ENCODE measurements at regions not wholly inside any gene's neighbourhood (a gene's known extent, or its start where the extent isn't known, plus 50 kb on each side); places are given as distances from the start of the nearest gene placed in this dataset.

DNA sequence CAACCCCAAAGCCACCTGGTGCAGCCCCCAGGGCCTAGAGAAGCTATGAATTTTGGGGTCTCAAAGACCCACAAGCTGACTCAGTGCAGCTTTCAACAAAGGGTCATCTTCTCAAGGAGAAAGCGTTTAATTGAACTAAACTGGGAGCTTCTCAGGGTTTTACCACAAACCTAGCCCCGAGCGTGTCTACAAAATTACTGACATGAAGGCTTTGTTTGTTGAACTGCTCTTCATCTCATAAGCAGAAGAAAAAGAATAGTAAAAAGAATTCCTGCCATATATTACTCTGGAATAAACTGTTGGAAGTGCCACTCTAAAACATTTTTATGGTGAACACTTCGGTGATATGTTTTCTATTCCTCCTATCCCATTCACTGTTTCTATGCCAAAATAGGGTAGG lies 50.8 kb upstream of the INCENP start:
- DNase-seq (ENCODE audit: insufficient read length, low spot score) (no peak), FAIRE-seq (no peak)

DNA sequence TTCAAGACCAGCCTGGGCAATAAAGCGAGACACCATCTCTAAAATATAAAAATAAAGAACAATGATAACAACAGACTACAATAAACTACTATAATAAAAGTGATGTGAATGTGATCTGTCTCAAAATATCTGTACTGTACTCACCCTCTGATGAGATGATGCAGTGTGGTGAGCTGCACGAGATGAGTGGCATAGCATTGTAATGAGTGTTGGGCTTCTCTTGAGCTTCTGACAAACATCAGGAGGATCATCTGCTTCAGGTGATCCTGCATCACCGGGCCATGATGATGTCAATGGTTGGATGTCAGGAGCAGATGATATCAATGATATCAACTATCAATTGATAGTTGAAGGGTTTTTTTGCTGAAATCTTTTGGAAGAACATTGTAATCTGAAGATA lies 52.4 kb upstream of the INCENP start:
- FAIRE-seq = no peak
- DNase-seq (ENCODE audit: insufficient read length, low spot score) = no peak

- no peak for DNase-seq (ENCODE audit: insufficient read length, low spot score)
- no peak for FAIRE-seq
These were observed 53.6 kb upstream of the INCENP start for GRCh38 chr11:62069986-62070919.

DNA sequence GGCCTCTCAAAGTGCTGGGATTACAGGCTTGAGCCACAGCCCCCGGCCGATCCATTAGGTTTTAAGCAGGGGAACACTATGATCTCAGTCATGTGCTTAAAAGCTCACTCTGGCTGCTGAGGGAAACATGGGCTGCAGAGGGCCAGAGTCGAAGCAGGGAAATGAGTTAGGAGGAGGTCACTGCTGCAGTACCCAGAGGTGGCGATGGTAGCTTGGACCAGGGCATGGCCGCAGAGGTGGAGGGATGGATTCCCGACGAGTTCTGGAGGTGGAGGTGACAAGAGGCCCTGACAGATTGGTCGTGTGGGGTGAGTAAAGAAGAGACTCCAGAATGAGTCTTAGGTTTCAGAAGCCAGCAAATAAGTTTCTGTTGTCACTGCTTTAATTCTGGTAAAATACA lies 54.4 kb upstream of the INCENP start:
- no peak for DNase-seq (ENCODE audit: insufficient read length, low spot score)
- no peak for FAIRE-seq

DNA sequence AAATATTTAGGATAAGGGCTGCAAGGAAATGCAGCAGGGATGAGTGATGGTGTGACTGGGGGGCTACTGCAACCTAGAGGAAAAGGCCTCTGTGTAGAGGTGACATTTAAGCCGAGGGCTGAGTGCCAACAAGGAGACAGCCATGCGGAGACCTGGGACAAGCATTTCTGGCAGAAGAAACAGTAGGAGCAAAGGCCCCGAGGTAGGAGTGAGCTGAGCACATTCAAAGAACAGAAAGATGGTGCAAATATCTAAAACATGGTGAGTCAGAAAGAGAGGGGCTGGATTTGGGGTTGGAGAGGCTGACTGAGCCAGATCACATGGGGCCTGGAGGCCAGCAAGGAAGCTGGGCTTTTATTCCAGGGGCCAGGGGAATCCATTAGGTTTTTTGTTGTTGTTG lies 55.1 kb upstream of the INCENP start:
- DNase-seq (ENCODE audit: insufficient read length, low spot score) (no peak), FAIRE-seq (no peak)

- no peak for FAIRE-seq
- DNase-seq (ENCODE audit: insufficient read length, low spot score) = no peak
These were observed 56.1 kb upstream of the INCENP start for GRCh38 chr11:62067741-62068140.

GRCh38 chr11:62064221-62064620 lies 59.6 kb upstream of the INCENP start:
- FAIRE-seq (no peak), DNase-seq (ENCODE audit: insufficient read length, low spot score) (no peak)

- FAIRE-seq = no peak
- DNase-seq (ENCODE audit: insufficient read length, low spot score) = no peak
These were observed 61.5 kb upstream of the INCENP start for GRCh38 chr11:62062223-62062861.

DNA sequence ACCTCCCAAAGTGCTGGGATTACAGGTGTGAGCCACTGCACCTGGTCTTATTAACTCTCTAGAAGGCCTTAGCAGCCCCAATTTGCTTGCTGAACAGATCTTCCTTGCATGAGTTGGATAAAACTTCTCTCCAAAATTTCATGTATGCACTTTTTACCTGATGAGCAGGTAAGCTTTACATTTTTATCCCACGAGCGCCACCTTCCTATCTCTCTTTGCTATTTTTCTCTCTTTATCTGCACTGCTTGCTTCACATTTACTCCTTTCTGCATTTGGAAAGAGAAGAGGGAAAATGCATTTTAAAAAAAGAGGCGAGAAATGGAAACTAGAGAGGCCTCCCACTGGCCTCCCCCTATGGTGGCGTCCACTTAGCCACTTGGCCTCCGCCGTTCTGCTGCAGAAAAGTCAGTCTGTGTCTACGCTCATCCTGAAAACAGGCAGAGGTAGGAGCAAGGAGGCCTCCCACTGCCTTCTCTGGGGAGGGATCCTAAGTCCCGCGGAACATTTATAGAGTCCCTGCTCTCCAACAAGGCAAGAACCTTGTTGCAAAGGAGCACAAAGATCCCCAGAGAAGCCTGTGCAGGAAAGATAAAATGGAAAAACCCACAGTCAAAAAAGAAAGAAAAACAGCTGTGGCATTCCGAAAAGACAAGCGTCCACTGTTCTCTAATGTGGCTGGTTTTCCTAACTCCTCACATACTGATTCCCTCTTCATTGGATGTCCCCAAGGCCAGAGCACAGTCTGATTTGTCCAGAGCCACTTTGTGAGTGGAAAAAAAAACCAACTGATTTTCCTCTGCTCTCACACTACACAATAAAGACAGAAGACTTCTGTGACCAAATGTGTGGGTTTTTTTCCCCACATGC lies 62.2 kb upstream of the INCENP start:
- FAIRE-seq (no peak), DNase-seq (ENCODE audit: insufficient read length, low spot score) (no peak)

DNA sequence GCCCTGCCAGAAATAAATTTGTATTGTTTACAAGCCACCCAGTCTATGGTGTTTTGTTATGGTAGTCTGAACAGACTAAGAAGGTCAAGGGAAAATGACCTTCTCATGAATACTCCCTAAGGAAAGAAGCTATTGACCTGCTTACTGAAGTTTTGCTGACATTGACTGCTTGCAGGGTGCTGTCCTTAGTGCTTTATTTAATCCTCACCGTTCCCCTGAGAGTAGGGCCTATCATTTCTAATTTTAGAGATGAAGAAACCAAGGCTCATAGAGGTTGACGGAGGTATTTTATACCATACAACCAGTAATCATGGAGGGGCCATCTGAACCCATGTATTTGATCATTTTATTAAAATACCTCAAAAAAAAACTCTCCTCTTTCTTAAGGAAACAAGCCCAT lies 66.7 kb upstream of the INCENP start:
- FAIRE-seq = no peak
- no peak for DNase-seq (ENCODE audit: insufficient read length, low spot score)

DNA sequence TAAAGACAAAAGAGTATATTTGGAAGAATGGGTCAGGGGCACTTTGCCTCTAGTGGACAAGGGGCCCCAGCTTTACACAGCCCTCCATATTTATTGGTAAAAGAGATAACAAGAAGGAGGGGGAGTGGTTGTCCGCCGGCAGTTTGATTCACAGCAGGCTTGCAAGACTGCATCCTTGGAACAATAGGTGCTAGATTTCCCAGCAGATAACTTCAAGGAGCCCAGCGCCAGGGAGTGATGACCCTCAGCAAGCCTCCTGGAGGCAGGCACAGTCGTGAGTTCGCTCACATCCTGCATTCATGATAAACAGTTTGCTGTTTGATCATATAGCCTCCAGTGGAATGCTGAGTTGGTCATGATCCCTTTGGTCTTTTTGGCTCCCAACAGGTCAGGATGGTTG lies 67.8 kb upstream of the INCENP start:
- no peak for FAIRE-seq
- no peak for DNase-seq (ENCODE audit: insufficient read length, low spot score)

DNA sequence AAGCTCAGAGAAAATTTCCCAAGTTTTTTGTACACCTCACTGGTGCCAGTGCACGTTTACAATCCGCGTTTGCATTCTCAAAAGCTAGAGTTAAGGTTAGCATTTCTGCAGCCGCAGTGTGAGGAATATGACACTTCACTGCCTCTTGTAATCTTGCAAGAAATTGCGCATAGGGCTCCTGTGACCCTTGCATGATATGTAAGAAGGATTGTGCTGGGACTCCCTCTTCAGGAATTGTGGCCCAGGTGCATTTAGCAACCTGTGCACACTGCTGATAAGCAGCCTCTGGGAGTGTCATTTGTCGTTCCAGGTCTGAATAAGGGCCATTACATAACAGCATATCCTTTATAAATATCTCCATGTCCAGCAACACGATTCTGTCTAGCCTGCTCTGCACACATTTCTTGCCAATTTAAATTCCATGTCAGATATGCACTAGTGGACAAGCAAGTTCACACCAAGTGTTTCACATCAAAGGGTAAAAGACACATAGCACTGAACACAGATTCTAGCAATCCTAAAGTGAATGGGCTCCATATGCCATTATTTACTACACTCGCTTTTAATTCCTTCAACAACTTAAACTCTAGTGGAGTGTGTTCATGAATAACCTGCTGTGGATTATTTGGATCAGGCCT lies 69.2 kb upstream of the INCENP start:
- FAIRE-seq = no peak
- DNase-seq (ENCODE audit: insufficient read length, low spot score) = no peak

- FAIRE-seq (no peak), DNase-seq (ENCODE audit: insufficient read length, low spot score) (no peak)
These were observed 69.7 kb upstream of the INCENP start for GRCh38 chr11:62054081-62054480.

DNA sequence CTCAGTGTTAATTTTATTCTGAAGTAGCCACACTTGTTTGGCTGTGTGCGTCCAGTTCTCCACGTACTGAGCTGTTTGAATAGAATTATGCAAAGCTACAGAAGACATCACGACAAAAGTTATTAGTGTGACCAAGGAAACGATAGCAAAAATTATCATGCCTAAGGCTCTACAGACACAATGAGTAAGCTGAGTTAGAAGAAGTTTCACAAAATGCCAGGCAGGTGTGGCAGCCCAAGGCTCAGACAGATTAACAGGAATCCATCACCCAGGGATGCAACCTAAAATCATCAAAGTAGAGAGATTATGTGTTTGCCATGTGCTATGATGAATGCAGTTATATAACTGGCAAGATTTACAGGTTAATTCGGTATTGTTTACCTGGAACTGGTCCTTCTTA lies 73.1 kb upstream of the INCENP start:
- DNase-seq (ENCODE audit: insufficient read length, low spot score) (no peak), FAIRE-seq (no peak)

DNA sequence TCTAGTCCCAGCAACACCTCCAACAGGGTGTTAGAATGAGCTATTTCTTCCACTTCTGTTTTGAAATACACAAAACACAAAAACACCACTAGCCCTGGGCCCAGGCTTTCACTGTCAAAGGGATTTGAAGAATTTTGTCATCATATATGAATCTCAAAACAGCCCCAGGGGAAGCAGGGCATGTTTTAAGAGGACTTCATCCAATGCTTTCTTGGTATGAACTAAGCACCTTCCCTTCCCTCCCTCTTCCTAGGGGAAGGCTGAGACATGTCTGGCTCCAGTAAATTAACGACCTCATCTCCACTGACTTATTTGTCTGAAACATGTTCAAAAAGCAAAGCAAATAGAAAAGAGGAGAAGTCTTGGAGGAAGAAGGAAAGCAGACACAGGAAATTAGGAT lies 75.7 kb upstream of the INCENP start:
- no peak for FAIRE-seq
- DNase-seq (ENCODE audit: insufficient read length, low spot score) = no peak

- DNase-seq (ENCODE audit: insufficient read length, low spot score) (no peak), FAIRE-seq (no peak)
These were observed 77.2 kb upstream of the INCENP start for GRCh38 chr11:62046568-62047100.

- DNase-seq (ENCODE audit: insufficient read length, low spot score) (no peak), FAIRE-seq (no peak)
These were observed 77.2 kb upstream of the FTH1 start for GRCh38 chr11:62044639-62045121.

GRCh38 chr11:62035293-62035692 lies 67.9 kb upstream of the FTH1 start:
- FAIRE-seq (no peak), DNase-seq (ENCODE audit: insufficient read length, low spot score) (no peak)

GRCh38 chr11:62034036-62034338 lies 66.6 kb upstream of the FTH1 start:
- DNase-seq (ENCODE audit: insufficient read length, low spot score) (no peak), FAIRE-seq (no peak)

GRCh38 chr11:62033191-62034035 lies 66.0 kb upstream of the FTH1 start:
- DNase-seq (ENCODE audit: insufficient read length, low spot score) (no peak), FAIRE-seq (no peak)
